Keratinocyte (primary cell): ENCODE measurements at regions not wholly inside any gene's neighbourhood (a gene's known extent, or its start where the extent isn't known, plus 50 kb on each side); places are given as distances from the start of the nearest gene placed in this dataset.

Experiments used
- CTCF ChIP-seq, 3 experiments: IDR thresholded peaks in 1 of 3; conservative IDR thresholded peaks in 1 of 3; optimal IDR thresholded peaks in 1 of 3; 2 replicates in 2 of 3; 3 replicates in 1 of 3; pipeline versions ENCODE3 to v1.5.1; 2011; ENCODE audit warnings: low read length in 3 of 3, mild to moderate bottlenecking in 3 of 3, moderate library complexity in 2 of 3, control low read depth in 1 of 3, inconsistent platforms in 1 of 3; ENCODE audit not compliant: insufficient read depth in 2 of 3; ENCODE audit errors: extremely low read depth in 1 of 3
- EZH2 ChIP-seq: IDR thresholded peaks from one replicate; pipeline ENCODE4 v1.6.1; 2012; ENCODE audit warnings: inconsistent platforms, mild to moderate bottlenecking, low read length, moderate library complexity

GRCh38 chr3:127097072-127097405 lies 95.9 kb upstream of the PRR23E start:
- no peak for TF ChIP-seq CTCF (optimal IDR thresholded peaks at IDR 0.05 in 1 of 3, IDR thresholded peaks at IDR 0.05 in 1 of 3, conservative IDR thresholded peaks at IDR 0.05 in 1 of 3; ENCODE audit: extremely low read depth in 1 of 3, insufficient read depth in 2 of 3, low read length in 3 of 3)
- no peak for TF ChIP-seq EZH2
